Gastroesophageal sphincter (tissue), 3 donors: ENCODE measurements at regions not wholly inside any gene's neighbourhood (a gene's known extent, or its start where the extent isn't known, plus 50 kb on each side); places are given as distances from the start of the nearest gene placed in this dataset.

Experiments
- CTCF ChIP-seq, 4 experiments: fragments of 200-600 bp in 2 of 4; fragments of 450-650 bp in 2 of 4; sonication (generic) in 1 of 4; IDR thresholded peaks; one replicate each; pipeline ENCODE4 v1.5.1; 2017 to 2019; ENCODE audit warnings: antibody characterized with exemption in 4 of 4, mild to moderate bottlenecking in 2 of 4, moderate library complexity in 2 of 4
- EP300 ChIP-seq: sonication (generic); formaldehyde crosslinking; IDR thresholded peaks from one replicate; pipeline ENCODE4 v1.6.1; 2017; ENCODE audit warnings: antibody characterized with exemption, mild to moderate bottlenecking
- POLR2A ChIP-seq, 2 donors: fragments of 450-650 bp; IDR thresholded peaks; one replicate each; pipeline ENCODE4 v1.6.1; 2017; ENCODE audit warnings: antibody characterized with exemption in 2 of 2, mild to moderate bottlenecking in 2 of 2, moderate library complexity in 1 of 2
- POLR2AphosphoS5 ChIP-seq: sonication (generic); formaldehyde crosslinking; IDR thresholded peaks from one replicate; pipeline ENCODE4 v1.6.1; 2017; ENCODE audit warnings: antibody characterized with exemption

GRCh38 chr6:14759976-14760672 lies 485.7 kb upstream of the JARID2 start:
- TF ChIP-seq CTCF (IDR thresholded peaks at IDR 0.05) (no peak), EP300 (no peak), POLR2A (IDR thresholded peaks at IDR 0.05) (no peak), POLR2AphosphoS5 (no peak)
